ENCODE measurements at regions not wholly inside any gene's neighbourhood (a gene's known extent, or its start where the extent isn't known, plus 50 kb on each side); places are given as distances from the start of the nearest gene placed in this dataset.

GRCh38 chr13:47239025-47239424 lies 342.2 kb upstream of the HTR2A start:
- no peak overlapping the region for H3K4me3 Mint-ChIP-seq
- H3K4me1 Mint-ChIP-seq (ENCODE audit: low read depth) = no peaks in the 10 kb centered on the region; the same call in 1 of the 2 replicates
- no peaks in the 10 kb centered on the region for H3K27me3 Mint-ChIP-seq (ENCODE audit: insufficient read depth)
- H3K36me3 Mint-ChIP-seq (ENCODE audit: low read depth) = no peaks in the 10 kb centered on the region
- no peak for DNase-seq
- no peak for TF ChIP-seq CTCF (IDR thresholded peaks at IDR 0.05)
- peaks cover 5% of the 10 kb centered on the region; the same call in 1 of the 2 replicates for H3K9me3 Mint-ChIP-seq
- H3K27ac Mint-ChIP-seq = no peak overlapping the region

- no peak overlapping the region for H3K27ac Mint-ChIP-seq
- no peaks in the 10 kb centered on the region for H3K27me3 Mint-ChIP-seq (ENCODE audit: insufficient read depth)
- H3K4me3 Mint-ChIP-seq = no peak overlapping the region
- H3K9me3 Mint-ChIP-seq = peaks cover 5% of the 10 kb centered on the region; the same call in 1 of the 2 replicates
- H3K4me1 Mint-ChIP-seq (ENCODE audit: low read depth) = no peaks in the 10 kb centered on the region; the same call in 1 of the 2 replicates
- DNase-seq = no peak
- TF ChIP-seq CTCF (IDR thresholded peaks at IDR 0.05) = no peak
- H3K36me3 Mint-ChIP-seq (ENCODE audit: low read depth) = no peaks in the 10 kb centered on the region
Observed at GRCh38 chr13:47237571-47237970, 340.7 kb upstream of the HTR2A start.

GRCh38 chr13:47233734-47234133 lies 336.9 kb upstream of the HTR2A start:
- DNase-seq = no peak
- no peaks in the 10 kb centered on the region; the same call in 1 of the 2 replicates for H3K4me1 Mint-ChIP-seq (ENCODE audit: low read depth)
- H3K27me3 Mint-ChIP-seq (ENCODE audit: insufficient read depth) = no peaks in the 10 kb centered on the region
- H3K4me3 Mint-ChIP-seq = no peak overlapping the region
- H3K27ac Mint-ChIP-seq = no peak overlapping the region
- H3K9me3 Mint-ChIP-seq = peaks cover 21% of the 10 kb centered on the region
- no peak for TF ChIP-seq CTCF (IDR thresholded peaks at IDR 0.05)
- H3K36me3 Mint-ChIP-seq (ENCODE audit: low read depth) = peaks cover 8% of the 10 kb centered on the region; the same call in 1 of the 2 replicates

GRCh38 chr13:47232516-47232915 lies 335.7 kb upstream of the HTR2A start:
- DNase-seq = no peak
- Mint-ChIP-seq H3K27ac (no peak overlapping the region), H3K4me1 (ENCODE audit: low read depth) (no peaks in the 10 kb centered on the region; the same call in 1 of the 2 replicates), H3K4me3 (no peak overlapping the region), H3K36me3 (ENCODE audit: low read depth) (peaks cover 8% of the 10 kb centered on the region; the same call in 1 of the 2 replicates), H3K27me3 (ENCODE audit: insufficient read depth) (no peaks in the 10 kb centered on the region), H3K9me3 (peaks cover 21% of the 10 kb centered on the region)
- TF ChIP-seq CTCF (IDR thresholded peaks at IDR 0.05) = no peak

GRCh38 chr13:47230155-47230554 lies 333.3 kb upstream of the HTR2A start:
- Mint-ChIP-seq H3K4me3 (no peak overlapping the region), H3K4me1 (ENCODE audit: low read depth) (peaks cover 6% of the 10 kb centered on the region; the same call in 1 of the 2 replicates), H3K27me3 (ENCODE audit: insufficient read depth) (no peaks in the 10 kb centered on the region), H3K27ac (no peak overlapping the region), H3K36me3 (ENCODE audit: low read depth) (peaks cover 12% of the 10 kb centered on the region), H3K9me3 (peaks cover 21% of the 10 kb centered on the region)
- no peak for DNase-seq
- no peak for TF ChIP-seq CTCF (IDR thresholded peaks at IDR 0.05)

GRCh38 chr13:47226516-47226915 lies 329.7 kb upstream of the HTR2A start:
- H3K27me3 Mint-ChIP-seq (ENCODE audit: insufficient read depth) = no peaks in the 10 kb centered on the region
- TF ChIP-seq CTCF (IDR thresholded peaks at IDR 0.05) = no peak
- peaks cover 12% of the 10 kb centered on the region for H3K36me3 Mint-ChIP-seq (ENCODE audit: low read depth)
- peaks cover 21% of the 10 kb centered on the region for H3K9me3 Mint-ChIP-seq
- peaks cover 6% of the 10 kb centered on the region; the same call in 1 of the 2 replicates for H3K4me1 Mint-ChIP-seq (ENCODE audit: low read depth)
- no peak overlapping the region for H3K4me3 Mint-ChIP-seq
- DNase-seq = no peak
- no peak overlapping the region for H3K27ac Mint-ChIP-seq
